ENCODE measurements at regions not wholly inside any gene's neighbourhood (a gene's known extent, or its start where the extent isn't known, plus 50 kb on each side); places are given as distances from the start of the nearest gene placed in this dataset.

GRCh38 chr2:219881851-219882250, 254.4 kb downstream of the SLC4A3 start:
- Histone ChIP-seq H3K9ac (ENCODE audit: low read length) (no peak overlapping the region), H3K9me2 (replicated peaks; ENCODE audit: low read length) (no peaks in the 10 kb centered on the region), H3K36me3 (ENCODE audit: low read depth, low read length) (no peaks in the 10 kb centered on the region), H3K4me1 (ENCODE audit: insufficient read depth, low read length) (peaks cover 1% of the 10 kb centered on the region; the same call in 1 of the 2 replicates), H3K79me2 (ENCODE audit: low read length) (no peaks in the 10 kb centered on the region), H3K4me3 (ENCODE audit: low read length) (no peak overlapping the region), H3K4me2 (ENCODE audit: low read length) (no peak overlapping the region), H3K27ac (ENCODE audit: low read length) (no peak overlapping the region), H3F3A (ENCODE audit: low read length, unreplicated experiment) (no peaks in the 10 kb centered on the region), H3K9me3 (ENCODE audit: low read length) (no peaks in the 10 kb centered on the region), H4K20me1 (ENCODE audit: low read length) (no peaks in the 10 kb centered on the region), H2AFZ (ENCODE audit: low read length) (no peak overlapping the region), H3K27me3 (ENCODE audit: low read length) (no peaks in the 10 kb centered on the region; the same call in 1 of the 2 replicates)
- no TSS peak for BruUV-seq (replicated peaks)
- intact Hi-C loops (cut with micrococcal nuclease): no loop called here
- DNase-seq (no peak), ATAC-seq (no peak)
- TF ChIP-seq EZH2 (IDR thresholded peaks at IDR 0.05; ENCODE audit: low read length, unreplicated experiment): no peak
- no peak for TF ChIP-seq CTCF (conservative IDR thresholded peaks at IDR 0.05; ENCODE audit: low read depth, low read length)
- no peak for TF ChIP-seq EZH2phosphoT487 (IDR thresholded peaks at IDR 0.05; ENCODE audit: borderline replicate concordance, low read length)
- CTCF ChIA-PET: no interaction called here
- POLR2A ChIA-PET (ENCODE audit: unreplicated experiment): no interaction called here

GRCh38 chr2:219886615-219887014, 259.2 kb downstream of the SLC4A3 start:
- DNase-seq (peak; percentile 75), ATAC-seq (peak; percentile 73)
- no peaks in the 10 kb centered on the region for H3K27me3 ChIP-seq (ENCODE audit: low read length)
- TF ChIP-seq EZH2phosphoT487 (IDR thresholded peaks at IDR 0.05; ENCODE audit: borderline replicate concordance, low read length) (no peak), EZH2 (IDR thresholded peaks at IDR 0.05; ENCODE audit: low read length, unreplicated experiment) (no peak), CTCF (conservative IDR thresholded peaks at IDR 0.05; ENCODE audit: low read depth, low read length) (peak; percentile 65)
- intact Hi-C loops (cut with micrococcal nuclease): no loop called here
- no peaks in the 10 kb centered on the region for H3K9me3 ChIP-seq (ENCODE audit: low read length)
- ChIA-PET POLR2A (ENCODE audit: unreplicated experiment) (interaction anchor here (0.5 kb wide), 1 partner anchor 11 kb away, joined by 3 read pairs; no protein-coding TSS in a partner anchor), CTCF (no interaction called here)
- no peaks in the 10 kb centered on the region for H3F3A ChIP-seq (ENCODE audit: low read length, unreplicated experiment)
- peaks cover 12% of the 10 kb centered on the region for H3K4me1 ChIP-seq (ENCODE audit: insufficient read depth, low read length)
- H3K36me3 ChIP-seq (ENCODE audit: low read depth, low read length): no peaks in the 10 kb centered on the region
- no peak overlapping the region for H3K9ac ChIP-seq (ENCODE audit: low read length)
- H3K4me3 ChIP-seq (ENCODE audit: low read length): no peak overlapping the region
- no peak overlapping the region for H3K4me2 ChIP-seq (ENCODE audit: low read length)
- H3K27ac ChIP-seq (ENCODE audit: low read length): no peak overlapping the region
- no peaks in the 10 kb centered on the region for H3K79me2 ChIP-seq (ENCODE audit: low read length)
- no peaks in the 10 kb centered on the region for H3K9me2 ChIP-seq (replicated peaks; ENCODE audit: low read length)
- H4K20me1 ChIP-seq (ENCODE audit: low read length): no peaks in the 10 kb centered on the region
- H2AFZ ChIP-seq (ENCODE audit: low read length): no peak overlapping the region
- no TSS peak for BruUV-seq (replicated peaks)

GRCh38 chr2:219887870-219888269, 260.4 kb downstream of the SLC4A3 start:
- BruUV-seq (replicated peaks): no TSS peak
- intact Hi-C loops (cut with micrococcal nuclease): no loop called here
- ATAC-seq (no peak), DNase-seq (peak; percentile 72)
- Histone ChIP-seq H3K36me3 (ENCODE audit: low read depth, low read length) (no peaks in the 10 kb centered on the region), H3K79me2 (ENCODE audit: low read length) (no peaks in the 10 kb centered on the region), H3K4me2 (ENCODE audit: low read length) (peak overlapping the region; percentile 33), H3K27me3 (ENCODE audit: low read length) (no peaks in the 10 kb centered on the region), H3K9me2 (replicated peaks; ENCODE audit: low read length) (no peaks in the 10 kb centered on the region), H2AFZ (ENCODE audit: low read length) (0 out of 2 replicates have a peak overlapping the region, but pooled peaks have one; percentile 28), H3K9ac (ENCODE audit: low read length) (no peak overlapping the region; the same call in 1 of the 2 replicates), H3K27ac (ENCODE audit: low read length) (peak overlapping the region; percentile 42; the same call in 1 of the 2 replicates), H3K4me3 (ENCODE audit: low read length) (no peak overlapping the region), H4K20me1 (ENCODE audit: low read length) (no peaks in the 10 kb centered on the region), H3F3A (ENCODE audit: low read length, unreplicated experiment) (no peaks in the 10 kb centered on the region), H3K9me3 (ENCODE audit: low read length) (no peaks in the 10 kb centered on the region), H3K4me1 (ENCODE audit: insufficient read depth, low read length) (peaks cover 12% of the 10 kb centered on the region)
- POLR2A ChIA-PET (ENCODE audit: unreplicated experiment): no interaction called here
- TF ChIP-seq EZH2phosphoT487 (IDR thresholded peaks at IDR 0.05; ENCODE audit: borderline replicate concordance, low read length) (no peak), EZH2 (IDR thresholded peaks at IDR 0.05; ENCODE audit: low read length, unreplicated experiment) (no peak), CTCF (conservative IDR thresholded peaks at IDR 0.05; ENCODE audit: low read depth, low read length) (no peak)
- CTCF ChIA-PET: interaction anchor here (0.6 kb wide), 1 partner anchor 468 kb away, joined by 3 read pairs; no protein-coding TSS in a partner anchor
